ENCODE measurements at regions not wholly inside any gene's neighbourhood (a gene's known extent, or its start where the extent isn't known, plus 50 kb on each side); places are given as distances from the start of the nearest gene placed in this dataset.

DNA sequence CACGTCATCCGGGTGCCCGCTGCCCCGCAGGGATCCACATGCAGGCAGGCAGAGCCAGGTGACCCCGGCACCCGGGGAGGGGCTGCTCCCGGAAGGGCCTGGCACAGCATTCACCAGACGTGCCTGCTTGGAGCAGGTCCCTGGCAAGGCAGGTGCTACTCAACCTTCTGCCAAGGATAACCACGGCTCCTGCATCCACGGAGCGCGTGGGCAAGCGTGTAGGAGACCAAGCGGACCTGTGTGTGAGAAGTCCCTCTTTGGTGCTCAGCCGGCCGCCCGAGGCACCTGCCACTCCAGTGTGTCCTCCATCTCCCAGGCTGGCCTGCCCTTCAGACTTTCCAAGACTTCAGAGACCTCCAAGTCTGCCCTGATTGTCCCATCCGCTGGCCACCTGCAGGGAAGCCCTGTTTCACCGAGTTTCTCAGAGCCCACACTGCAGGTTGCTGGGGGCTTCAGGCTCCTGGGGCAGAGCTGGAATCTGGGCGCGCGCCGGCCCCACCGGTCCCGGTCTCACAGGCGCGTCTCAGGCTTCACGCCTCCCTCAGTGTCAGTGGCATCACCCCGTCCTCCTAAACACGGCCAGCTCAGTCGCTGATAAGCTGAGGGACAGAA lies 124.3 kb downstream of the DLL1 start:
- no peaks in the 10 kb centered on the region for H3K36me3 ChIP-seq (ENCODE audit: control insufficient read depth in 1 of 2, insufficient read depth in 2 of 2, low read length in 2 of 2)
- H3K9ac ChIP-seq (ENCODE audit: low read depth in 1 of 2, low read length in 2 of 2): no peak overlapping the region
- no peak overlapping the region for H3K4me3 ChIP-seq (ENCODE audit: low read depth in 1 of 2, low read length in 2 of 2)
- H3K27me3 ChIP-seq (ENCODE audit: control insufficient read depth in 1 of 2, insufficient read depth in 2 of 2, low read length in 2 of 2): no peaks in the 10 kb centered on the region
- no peak overlapping the region for H3K27ac ChIP-seq (ENCODE audit: low read depth, low read length)
- H3K4me1 ChIP-seq (ENCODE audit: control insufficient read depth in 1 of 2, insufficient read depth in 2 of 2, low read length in 2 of 2): no peaks in the 10 kb centered on the region
- no peaks in the 10 kb centered on the region for H3K9me3 ChIP-seq (ENCODE audit: control insufficient read depth in 1 of 2, low read length in 2 of 2)

DNA sequence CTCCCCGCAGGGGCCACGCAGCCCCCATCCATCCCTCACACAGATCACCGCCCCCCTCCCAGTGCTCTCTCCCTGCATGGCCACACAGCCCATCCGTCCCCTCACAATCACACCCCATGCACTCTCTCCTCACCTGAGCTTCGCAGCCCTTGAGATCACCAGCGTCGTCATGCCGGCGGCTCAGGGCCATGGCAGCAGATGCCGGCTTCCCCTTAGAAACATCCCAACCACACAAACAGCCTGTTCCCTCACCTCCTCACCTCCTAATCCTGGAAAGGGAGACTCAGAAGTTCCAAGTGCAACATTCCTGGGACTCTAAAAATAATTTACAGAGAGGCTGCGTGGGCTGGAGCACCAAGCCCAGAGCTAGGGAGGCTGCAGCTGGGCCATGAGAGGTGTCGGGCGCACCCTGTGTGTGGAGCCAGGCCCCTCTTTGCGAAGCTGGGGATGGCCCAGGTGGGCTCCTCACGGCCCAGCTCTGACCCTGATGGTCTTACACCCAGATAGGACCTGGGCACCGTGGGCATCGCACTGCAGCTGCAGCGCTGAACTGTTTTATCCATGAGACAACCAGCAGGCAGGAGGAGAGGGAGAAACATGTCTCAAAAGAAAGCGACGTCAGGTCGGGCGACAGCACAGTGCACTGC lies 125.3 kb downstream of the DLL1 start:
- H3K4me1 ChIP-seq (ENCODE audit: control insufficient read depth in 1 of 2, insufficient read depth in 2 of 2, low read length in 2 of 2): no peaks in the 10 kb centered on the region
- no peak overlapping the region for H3K4me3 ChIP-seq (ENCODE audit: low read depth in 1 of 2, low read length in 2 of 2)
- H3K9me3 ChIP-seq (ENCODE audit: control insufficient read depth in 1 of 2, low read length in 2 of 2): no peaks in the 10 kb centered on the region
- H3K9ac ChIP-seq (ENCODE audit: low read depth in 1 of 2, low read length in 2 of 2): no peak overlapping the region
- no peak overlapping the region for H3K27ac ChIP-seq (ENCODE audit: low read depth, low read length)
- H3K27me3 ChIP-seq (ENCODE audit: control insufficient read depth in 1 of 2, insufficient read depth in 2 of 2, low read length in 2 of 2): no peaks in the 10 kb centered on the region
- no peaks in the 10 kb centered on the region for H3K36me3 ChIP-seq (ENCODE audit: control insufficient read depth in 1 of 2, insufficient read depth in 2 of 2, low read length in 2 of 2)

GRCh38 chr6:170165085-170165470 lies 125.8 kb downstream of the DLL1 start:
- Histone ChIP-seq H3K9ac (ENCODE audit: low read depth in 1 of 2, low read length in 2 of 2) (no peak overlapping the region), H3K27ac (ENCODE audit: low read depth, low read length) (no peak overlapping the region), H3K9me3 (ENCODE audit: control insufficient read depth in 1 of 2, low read length in 2 of 2) (no peaks in the 10 kb centered on the region), H3K27me3 (ENCODE audit: control insufficient read depth in 1 of 2, insufficient read depth in 2 of 2, low read length in 2 of 2) (no peaks in the 10 kb centered on the region), H3K4me1 (ENCODE audit: control insufficient read depth in 1 of 2, insufficient read depth in 2 of 2, low read length in 2 of 2) (no peaks in the 10 kb centered on the region), H3K4me3 (ENCODE audit: low read depth in 1 of 2, low read length in 2 of 2) (no peak overlapping the region), H3K36me3 (ENCODE audit: control insufficient read depth in 1 of 2, insufficient read depth in 2 of 2, low read length in 2 of 2) (no peaks in the 10 kb centered on the region)

DNA sequence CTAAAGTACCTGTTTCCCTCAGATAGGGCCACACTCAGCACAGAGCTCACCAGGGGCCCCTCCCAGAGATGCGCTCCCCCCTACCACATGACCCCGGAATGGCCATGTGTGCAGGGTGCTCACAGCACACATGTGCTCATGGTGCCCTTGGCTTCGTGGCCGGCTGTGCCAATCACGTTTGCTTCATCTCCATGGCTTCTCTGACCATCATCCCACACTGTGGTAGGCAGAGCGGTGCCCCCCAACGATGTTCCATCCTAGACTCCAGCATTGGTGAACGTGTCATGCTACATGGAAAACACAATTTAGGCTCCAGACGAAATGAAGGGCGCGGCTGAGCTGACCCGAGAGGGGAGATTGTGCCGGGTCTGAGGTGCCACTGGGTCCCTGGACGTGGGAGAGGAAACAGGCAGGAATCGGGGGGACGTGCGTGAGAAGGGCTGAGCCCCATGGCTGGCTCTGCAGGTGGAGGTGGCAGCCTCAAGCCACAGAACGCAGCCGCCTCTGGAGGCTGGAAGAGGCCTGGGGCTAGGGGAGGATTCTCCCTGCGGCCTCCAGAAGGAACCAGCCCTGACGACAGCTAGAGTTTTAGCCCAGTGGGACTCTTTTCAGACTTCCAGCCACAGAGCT lies 126.5 kb downstream of the DLL1 start:
- Histone ChIP-seq H3K9me3 (ENCODE audit: control insufficient read depth in 1 of 2, low read length in 2 of 2) (no peaks in the 10 kb centered on the region), H3K4me3 (ENCODE audit: low read depth in 1 of 2, low read length in 2 of 2) (no peak overlapping the region), H3K9ac (ENCODE audit: low read depth in 1 of 2, low read length in 2 of 2) (no peak overlapping the region), H3K27ac (ENCODE audit: low read depth, low read length) (no peak overlapping the region), H3K36me3 (ENCODE audit: control insufficient read depth in 1 of 2, insufficient read depth in 2 of 2, low read length in 2 of 2) (no peaks in the 10 kb centered on the region), H3K4me1 (ENCODE audit: control insufficient read depth in 1 of 2, insufficient read depth in 2 of 2, low read length in 2 of 2) (no peaks in the 10 kb centered on the region), H3K27me3 (ENCODE audit: control insufficient read depth in 1 of 2, insufficient read depth in 2 of 2, low read length in 2 of 2) (no peaks in the 10 kb centered on the region)

DNA sequence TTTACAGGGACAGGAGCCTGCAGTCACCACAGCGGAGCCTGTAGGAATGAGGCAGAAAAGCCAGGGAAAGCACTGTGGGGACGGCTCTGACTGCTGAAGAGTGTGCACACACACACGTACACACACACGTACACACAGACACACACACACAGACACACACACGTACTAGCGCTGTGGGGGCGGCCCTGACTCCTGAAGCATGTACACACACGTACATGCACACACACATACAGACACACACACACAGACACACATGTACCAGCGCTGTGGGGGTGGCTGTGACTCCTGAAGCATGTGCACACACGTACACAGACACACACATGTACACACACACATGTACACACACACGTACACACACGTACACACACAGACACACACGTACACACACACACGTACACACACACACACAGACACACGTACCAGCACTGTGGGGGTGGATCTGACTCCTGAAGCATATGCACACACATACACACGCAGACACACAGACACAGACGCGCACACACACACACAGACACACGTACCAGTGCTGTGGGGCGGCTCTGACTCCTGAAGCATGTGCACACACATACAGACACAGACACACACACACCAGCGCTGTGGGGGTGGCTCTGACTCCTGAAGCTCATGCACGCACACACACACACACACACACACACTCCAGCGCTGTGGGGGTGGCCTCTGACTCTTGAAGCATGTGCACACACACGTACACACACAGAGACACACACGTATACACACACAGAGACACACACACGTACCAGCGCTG lies 127.3 kb downstream of the DLL1 start:
- H3K4me1 ChIP-seq (ENCODE audit: control insufficient read depth in 1 of 2, insufficient read depth in 2 of 2, low read length in 2 of 2): no peaks in the 10 kb centered on the region
- H3K9me3 ChIP-seq (ENCODE audit: control insufficient read depth in 1 of 2, low read length in 2 of 2): no peaks in the 10 kb centered on the region
- H3K9ac ChIP-seq (ENCODE audit: low read depth in 1 of 2, low read length in 2 of 2): no peak overlapping the region
- no peak overlapping the region for H3K27ac ChIP-seq (ENCODE audit: low read depth, low read length)
- H3K27me3 ChIP-seq (ENCODE audit: control insufficient read depth in 1 of 2, insufficient read depth in 2 of 2, low read length in 2 of 2): no peaks in the 10 kb centered on the region
- no peak overlapping the region for H3K4me3 ChIP-seq (ENCODE audit: low read depth in 1 of 2, low read length in 2 of 2)
- H3K36me3 ChIP-seq (ENCODE audit: control insufficient read depth in 1 of 2, insufficient read depth in 2 of 2, low read length in 2 of 2): no peaks in the 10 kb centered on the region

DNA sequence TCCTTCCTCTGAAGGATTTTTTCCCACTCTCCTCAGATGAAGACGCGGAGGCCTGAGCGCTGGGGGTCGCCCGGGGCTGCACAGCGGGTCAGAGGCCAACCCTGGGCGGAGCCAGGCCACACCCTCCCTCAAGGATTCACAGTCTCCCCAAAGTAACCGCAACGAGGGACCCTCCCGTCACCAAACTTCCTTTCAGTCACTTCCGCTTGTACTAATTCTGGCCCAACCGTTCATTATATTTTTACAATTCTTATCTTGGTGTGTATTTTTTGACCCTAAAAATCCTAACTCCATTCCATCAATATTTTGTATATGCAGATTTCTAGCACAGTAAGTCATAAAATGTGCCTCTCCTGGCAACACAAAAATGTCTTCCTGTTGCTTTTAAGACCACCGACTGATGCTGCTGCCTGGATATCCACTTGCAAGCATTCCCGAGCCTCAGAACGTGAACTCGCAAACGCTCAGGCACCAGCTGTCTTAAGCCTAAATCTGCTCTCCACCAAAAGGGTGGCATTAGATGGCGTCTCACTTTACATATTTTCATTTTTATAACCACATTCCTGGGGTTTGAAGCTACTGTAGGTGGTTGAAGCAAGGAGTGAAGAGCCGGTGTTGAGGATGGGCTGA lies 128.0 kb downstream of the DLL1 start:
- Histone ChIP-seq H3K9me3 (ENCODE audit: control insufficient read depth in 1 of 2, low read length in 2 of 2) (no peaks in the 10 kb centered on the region), H3K27ac (ENCODE audit: low read depth, low read length) (no peak overlapping the region), H3K27me3 (ENCODE audit: control insufficient read depth in 1 of 2, insufficient read depth in 2 of 2, low read length in 2 of 2) (no peaks in the 10 kb centered on the region), H3K4me1 (ENCODE audit: control insufficient read depth in 1 of 2, insufficient read depth in 2 of 2, low read length in 2 of 2) (no peaks in the 10 kb centered on the region), H3K4me3 (ENCODE audit: low read depth in 1 of 2, low read length in 2 of 2) (no peak overlapping the region), H3K36me3 (ENCODE audit: control insufficient read depth in 1 of 2, insufficient read depth in 2 of 2, low read length in 2 of 2) (no peaks in the 10 kb centered on the region), H3K9ac (ENCODE audit: low read depth in 1 of 2, low read length in 2 of 2) (no peak overlapping the region)

GRCh38 chr6:170162011-170162774 lies 128.7 kb downstream of the DLL1 start:
- no peaks in the 10 kb centered on the region for H3K4me1 ChIP-seq (ENCODE audit: control insufficient read depth in 1 of 2, insufficient read depth in 2 of 2, low read length in 2 of 2)
- no peak overlapping the region for H3K27ac ChIP-seq (ENCODE audit: low read depth, low read length)
- no peak overlapping the region for H3K4me3 ChIP-seq (ENCODE audit: low read depth in 1 of 2, low read length in 2 of 2)
- H3K9me3 ChIP-seq (ENCODE audit: control insufficient read depth in 1 of 2, low read length in 2 of 2): no peaks in the 10 kb centered on the region
- H3K9ac ChIP-seq (ENCODE audit: low read depth in 1 of 2, low read length in 2 of 2): no peak overlapping the region
- no peaks in the 10 kb centered on the region for H3K36me3 ChIP-seq (ENCODE audit: control insufficient read depth in 1 of 2, insufficient read depth in 2 of 2, low read length in 2 of 2)
- H3K27me3 ChIP-seq (ENCODE audit: control insufficient read depth in 1 of 2, insufficient read depth in 2 of 2, low read length in 2 of 2): no peaks in the 10 kb centered on the region

DNA sequence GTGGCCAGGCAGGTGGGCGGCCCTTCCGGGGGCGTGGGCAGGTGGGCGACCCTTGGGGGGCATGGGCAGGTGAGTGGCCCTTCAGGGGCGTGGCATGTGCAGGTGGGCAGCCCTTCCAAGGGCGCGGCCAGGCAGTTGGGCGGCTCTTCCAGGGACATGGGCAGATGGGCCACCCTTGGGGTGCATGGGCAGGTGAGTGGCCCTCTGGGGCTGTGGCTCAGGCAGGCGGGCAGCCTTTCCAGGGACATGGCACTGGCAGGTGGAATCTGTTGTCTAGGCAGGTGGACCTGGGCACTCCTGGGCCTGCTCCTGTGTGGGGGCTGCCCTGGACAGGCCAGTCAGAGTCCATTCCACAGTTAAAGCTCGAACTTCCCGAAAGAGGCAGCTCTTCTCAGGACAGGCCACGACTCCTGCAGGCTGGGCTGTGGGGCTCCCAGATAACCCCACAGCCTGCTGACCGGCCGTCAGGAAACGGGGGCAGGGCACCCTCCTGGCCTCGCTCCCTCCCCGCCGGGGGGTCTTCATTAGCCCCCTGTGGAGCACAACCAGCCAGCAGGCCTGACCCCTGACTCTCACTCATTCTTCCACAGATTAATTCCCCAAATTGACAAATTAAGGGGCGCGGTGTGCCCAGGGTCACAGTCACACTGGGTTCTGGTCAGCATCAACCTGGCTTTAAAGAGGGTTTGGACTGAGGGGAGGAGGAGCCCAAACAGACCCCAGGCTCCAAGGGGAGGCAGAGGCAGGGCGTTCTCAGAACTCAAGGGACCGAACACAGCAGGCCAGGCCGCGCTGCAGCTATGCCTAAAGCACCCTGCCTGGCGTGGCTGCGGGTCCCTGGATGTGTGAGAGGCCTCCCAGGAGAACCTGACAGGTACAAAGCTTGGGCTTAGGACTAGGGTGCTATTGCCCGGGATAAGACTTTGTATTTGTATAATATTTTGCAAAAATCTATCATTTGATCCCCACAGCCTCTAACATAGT lies 130.0 kb downstream of the DLL1 start:
- H3K9ac ChIP-seq (ENCODE audit: low read depth in 1 of 2, low read length in 2 of 2): no peak overlapping the region
- no peak overlapping the region for H3K27ac ChIP-seq (ENCODE audit: low read depth, low read length)
- H3K4me3 ChIP-seq (ENCODE audit: low read depth in 1 of 2, low read length in 2 of 2): no peak overlapping the region
- H3K36me3 ChIP-seq (ENCODE audit: control insufficient read depth in 1 of 2, insufficient read depth in 2 of 2, low read length in 2 of 2): no peaks in the 10 kb centered on the region
- H3K4me1 ChIP-seq (ENCODE audit: control insufficient read depth in 1 of 2, insufficient read depth in 2 of 2, low read length in 2 of 2): no peaks in the 10 kb centered on the region
- no peaks in the 10 kb centered on the region for H3K27me3 ChIP-seq (ENCODE audit: control insufficient read depth in 1 of 2, insufficient read depth in 2 of 2, low read length in 2 of 2)
- no peaks in the 10 kb centered on the region for H3K9me3 ChIP-seq (ENCODE audit: control insufficient read depth in 1 of 2, low read length in 2 of 2)

Data from duodenal mucosa (tissue), 2 donors.